GM18505 (cell line): ENCODE measurements at regions not wholly inside any gene's neighbourhood (a gene's known extent, or its start where the extent isn't known, plus 50 kb on each side); places are given as distances from the start of the nearest gene placed in this dataset.

Experiments used
- ATAC-seq: cut with Tn5 transposase; IDR thresholded peaks from one replicate; pipeline ENCODE4 v1.9.1; 2021; ENCODE audit not compliant: unreplicated experiment
- POLR2A ChIP-seq: IDR thresholded peaks from 4 replicates; pipeline ENCODE4 v1.6.1; 2011; ENCODE audit warnings: borderline replicate concordance; ENCODE audit not compliant: insufficient read depth, insufficient read length; ENCODE audit errors: extremely low read depth

GRCh38 chr12:60419986-60420385, 824.2 kb downstream of the SLC16A7 start:
- no peak for ATAC-seq
- no peak for TF ChIP-seq POLR2A

GRCh38 chr12:60421741-60422140, 825.9 kb downstream of the SLC16A7 start:
- no peak for ATAC-seq
- TF ChIP-seq POLR2A = no peak

- no peak for ATAC-seq
- no peak for TF ChIP-seq POLR2A
Observed at GRCh38 chr12:60437297-60437696, 841.5 kb downstream of the SLC16A7 start.

GRCh38 chr12:60441577-60441976, 845.7 kb downstream of the SLC16A7 start:
- no peak for TF ChIP-seq POLR2A
- no peak for ATAC-seq

DNA sequence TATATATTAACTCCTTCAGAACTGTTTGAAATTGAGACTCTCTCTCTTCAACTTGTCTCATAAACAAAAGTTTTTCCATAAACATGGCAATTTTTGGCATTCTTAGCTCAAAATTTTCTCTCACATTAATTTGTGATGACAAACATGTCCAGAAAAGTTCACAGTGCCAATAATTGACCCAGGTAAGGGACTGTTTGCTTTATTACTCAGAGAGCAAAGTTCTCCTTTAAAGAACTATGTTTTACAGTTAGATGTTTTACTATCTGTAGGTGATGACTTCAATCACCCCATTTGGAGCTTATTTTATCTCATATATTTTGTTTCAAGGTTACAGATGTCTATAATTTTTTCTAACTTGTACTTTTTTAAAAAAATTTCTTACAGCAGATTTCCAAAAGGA, 855.6 kb downstream of the SLC16A7 start:
- TF ChIP-seq POLR2A = no peak

DNA sequence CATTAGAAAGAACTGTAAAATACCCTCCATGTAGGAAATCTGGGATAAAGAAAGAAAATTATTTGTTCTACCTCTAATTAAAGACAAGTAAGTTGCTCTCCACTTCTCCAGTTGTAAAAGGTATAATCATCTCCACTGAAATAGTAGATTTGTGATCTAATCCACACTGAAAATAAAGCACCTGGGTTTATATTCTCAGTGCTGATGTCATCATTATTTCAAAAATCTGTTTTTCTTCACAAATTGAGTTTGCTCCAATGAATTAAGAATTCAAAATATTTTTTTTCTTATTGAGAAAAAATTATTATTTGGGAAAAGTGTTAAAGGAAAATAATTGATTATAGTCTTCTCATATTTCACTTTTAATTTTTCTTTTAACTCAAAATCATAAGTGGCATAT, 869.2 kb downstream of the SLC16A7 start:
- ATAC-seq = no peak
- TF ChIP-seq POLR2A = no peak

More for the DNA sequence above, 855.6 kb downstream of the SLC16A7 start:
- ATAC-seq = no peak

- TF ChIP-seq POLR2A = no peak
- ATAC-seq = no peak
Observed at GRCh38 chr12:60468546-60468945, 872.7 kb downstream of the SLC16A7 start.

GRCh38 chr12:60475825-60476224, 880.0 kb downstream of the SLC16A7 start:
- ATAC-seq = no peak
- TF ChIP-seq POLR2A = no peak

- TF ChIP-seq POLR2A = no peak
- no peak for ATAC-seq
Observed at GRCh38 chr12:60487284-60487683, 891.5 kb downstream of the SLC16A7 start.

GRCh38 chr12:60489071-60489470, 893.2 kb downstream of the SLC16A7 start:
- TF ChIP-seq POLR2A = no peak
- ATAC-seq = no peak

GRCh38 chr12:60494244-60494643, 898.4 kb downstream of the SLC16A7 start:
- no peak for ATAC-seq
- TF ChIP-seq POLR2A = no peak

GRCh38 chr12:60498656-60499055, 902.8 kb downstream of the SLC16A7 start:
- TF ChIP-seq POLR2A = no peak
- ATAC-seq = no peak

DNA sequence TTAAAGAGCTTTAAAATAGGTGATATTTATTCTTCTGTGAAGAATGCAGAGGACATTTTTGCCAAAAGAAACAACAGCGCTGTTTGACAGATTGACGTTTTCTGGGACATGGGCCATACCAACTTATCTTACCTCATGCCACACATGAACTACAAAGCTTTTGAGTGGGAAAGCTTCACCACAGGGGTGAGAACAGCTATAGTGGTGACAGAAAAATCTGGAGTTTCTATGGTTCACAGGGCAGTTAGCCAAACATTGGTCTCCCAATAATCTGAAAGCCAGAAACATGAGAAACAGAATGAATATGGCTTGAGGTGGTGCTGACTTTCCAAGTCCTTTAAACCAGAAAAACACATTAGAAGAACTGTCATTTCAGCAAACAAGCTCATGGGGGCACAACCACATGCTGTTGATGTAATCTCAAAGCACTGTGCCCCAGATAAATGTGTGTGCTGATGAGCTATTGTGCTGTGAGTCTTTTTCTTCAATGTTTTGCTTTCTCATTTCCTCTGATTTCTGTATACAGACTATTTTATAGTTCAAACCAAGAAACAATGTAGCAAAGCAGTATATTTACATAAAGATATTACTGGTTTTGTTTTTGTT, 905.4 kb downstream of the SLC16A7 start:
- no peak for ATAC-seq
- no peak for TF ChIP-seq POLR2A

- no peak for ATAC-seq
- no peak for TF ChIP-seq POLR2A
Observed at GRCh38 chr12:60522684-60523400, 927.0 kb downstream of the SLC16A7 start.
